ENCODE measurements at regions not wholly inside any gene's neighbourhood (a gene's known extent, or its start where the extent isn't known, plus 50 kb on each side); places are given as distances from the start of the nearest gene placed in this dataset.
"Not testable (repeated sequence)": the region's sequence is repeated elsewhere in the genome, so short reads cannot be mapped to it uniquely, and the experiment has no call there.

- not testable (repeated sequence) for H3K4me3 Mint-ChIP-seq; H3K36me3 Mint-ChIP-seq; H3K4me1 Mint-ChIP-seq; ATAC-seq (replicated peaks); DNase-seq; H3K27ac Mint-ChIP-seq; H3K27me3 Mint-ChIP-seq
- peaks cover 25 to 29% of the 10 kb centered on the region in 2 donors for H3K9me3 Mint-ChIP-seq
Observed at GRCh38 chr3:21204122-21204521, 546.9 kb downstream of the ZNF385D start.

- no peak overlapping the region for H3K27ac Mint-ChIP-seq
- no peak overlapping the region for H3K4me3 Mint-ChIP-seq
Observed at GRCh38 chr3:21195203-21195602, 555.8 kb downstream of the ZNF385D start.

DNA sequence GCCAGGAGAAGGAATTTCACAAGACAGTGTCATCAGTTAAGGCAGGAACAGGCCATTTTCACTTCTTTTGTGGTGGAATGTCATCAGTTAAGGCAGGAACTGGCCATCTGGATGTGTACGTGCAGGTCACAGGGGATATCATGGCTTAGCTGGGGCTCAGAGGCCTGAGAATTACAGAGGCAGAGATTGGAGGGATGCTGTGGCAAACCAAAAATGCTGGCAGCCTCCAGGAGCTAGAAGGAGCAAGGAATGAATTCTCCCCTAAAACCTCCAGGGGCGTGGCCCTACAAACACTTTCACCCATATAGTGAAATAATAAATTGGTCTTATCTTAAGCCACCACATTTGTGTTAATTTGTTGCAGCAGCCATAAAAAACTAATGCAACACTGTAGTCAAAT, 557.0 kb downstream of the ZNF385D start:
- not testable (repeated sequence) for H3K9me3 Mint-ChIP-seq; H3K4me3 Mint-ChIP-seq; H3K27ac Mint-ChIP-seq; ATAC-seq (replicated peaks); DNase-seq; H3K36me3 Mint-ChIP-seq; H3K4me1 Mint-ChIP-seq; H3K27me3 Mint-ChIP-seq

More at GRCh38 chr3:21195203-21195602, 555.8 kb downstream of the ZNF385D start:
- Mint-ChIP-seq H3K4me1 (no peaks in the 10 kb centered on the region), H3K36me3 (no peaks in the 10 kb centered on the region), H3K9me3 (peaks cover 8 to 15% of the 10 kb centered on the region in 2 donors), H3K27me3 (no peaks in the 10 kb centered on the region)
- DNase-seq = no peak
- no peak for ATAC-seq (replicated peaks)

GRCh38 chr3:21188459-21188858, 562.6 kb downstream of the ZNF385D start:
- H3K36me3 Mint-ChIP-seq = no peaks in the 10 kb centered on the region
- H3K4me3 Mint-ChIP-seq = no peak overlapping the region
- no peak overlapping the region for H3K27ac Mint-ChIP-seq
- DNase-seq (no peak), ATAC-seq (replicated peaks) (no peak)
- no peaks in the 10 kb centered on the region for H3K4me1 Mint-ChIP-seq
- peaks cover 0 to 9% of the 10 kb centered on the region in 2 donors for H3K9me3 Mint-ChIP-seq
- H3K27me3 Mint-ChIP-seq = no peaks in the 10 kb centered on the region

- Mint-ChIP-seq H3K27me3 (no peaks in the 10 kb centered on the region), H3K27ac (no peak overlapping the region), H3K4me3 (no peak overlapping the region), H3K9me3 (peaks cover 0 to 3% of the 10 kb centered on the region in 2 donors), H3K4me1 (no peaks in the 10 kb centered on the region), H3K36me3 (no peaks in the 10 kb centered on the region)
- no peak for ATAC-seq (replicated peaks)
- DNase-seq = no peak
Observed at GRCh38 chr3:21185816-21186314, 565.1 kb downstream of the ZNF385D start.

DNA sequence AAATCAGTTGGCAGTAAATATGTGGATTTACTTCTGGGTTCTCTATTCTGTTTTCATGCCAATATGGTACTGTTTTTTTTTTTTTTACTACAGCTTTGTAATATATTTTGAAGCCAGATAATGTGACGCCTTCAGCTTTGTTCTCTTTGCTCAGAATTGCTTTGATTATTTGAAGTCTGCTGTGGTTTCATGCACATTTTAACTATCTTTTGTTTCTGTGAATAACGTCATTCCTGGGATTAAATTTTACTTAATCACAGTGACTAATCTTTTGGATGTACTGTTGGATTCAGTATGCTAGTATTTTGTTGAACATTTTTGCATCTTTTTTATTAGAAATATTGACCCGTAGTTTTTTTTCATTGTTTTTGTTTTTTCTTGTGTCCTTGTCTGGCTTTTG, 576.5 kb downstream of the ZNF385D start:
- Mint-ChIP-seq H3K27me3 (no peaks in the 10 kb centered on the region), H3K27ac (no peak overlapping the region), H3K4me1 (no peaks in the 10 kb centered on the region), H3K9me3 (peaks cover 14 to 21% of the 10 kb centered on the region in 2 donors), H3K4me3 (no peak overlapping the region), H3K36me3 (peaks cover 0 to 2% of the 10 kb centered on the region in 2 donors)
- DNase-seq (no peak), ATAC-seq (replicated peaks) (no peak)

DNA sequence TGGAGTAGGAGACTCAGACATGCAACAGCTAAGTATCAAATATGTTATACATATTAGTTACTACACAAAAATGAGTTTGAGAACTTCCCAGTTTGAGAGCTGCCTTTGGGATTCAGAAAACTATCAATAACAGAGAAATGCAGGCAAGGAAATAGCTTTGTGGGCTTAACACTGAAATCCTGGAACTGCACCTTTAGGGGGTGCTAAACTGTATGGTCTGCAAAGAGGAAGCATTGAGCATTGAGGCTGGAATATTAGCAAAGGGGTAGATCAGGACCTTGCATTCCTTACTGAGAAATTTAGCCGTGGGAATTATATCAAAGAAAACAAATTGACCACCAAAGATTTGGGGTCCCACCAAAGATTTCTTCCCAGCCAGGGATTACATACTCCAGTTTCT, 580.0 kb downstream of the ZNF385D start:
- DNase-seq (no peak), ATAC-seq (replicated peaks) (no peak)
- Mint-ChIP-seq H3K27ac (no peak overlapping the region), H3K27me3 (no peaks in the 10 kb centered on the region), H3K9me3 (peaks cover 3 to 8% of the 10 kb centered on the region in 2 donors), H3K4me1 (no peaks in the 10 kb centered on the region), H3K4me3 (no peak overlapping the region), H3K36me3 (no peaks in the 10 kb centered on the region)

DNA sequence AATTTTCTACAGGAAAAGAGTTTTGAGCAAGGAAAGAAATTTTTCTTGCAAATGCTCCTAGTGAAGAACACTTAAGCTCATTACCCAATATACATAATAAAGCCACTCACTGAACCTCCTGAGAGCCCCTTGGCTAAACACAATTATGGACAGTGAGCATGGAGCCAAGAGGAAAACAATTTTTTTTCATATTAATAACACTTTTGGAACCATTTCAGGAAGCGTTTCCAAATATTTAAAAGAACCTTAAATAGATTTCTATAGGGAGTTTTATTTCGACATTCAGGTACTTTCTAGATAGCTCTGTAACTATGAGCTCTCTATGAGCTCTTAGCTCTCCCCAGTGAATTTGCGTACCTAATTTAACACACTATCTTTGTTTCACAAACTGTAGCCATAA, 581.1 kb downstream of the ZNF385D start:
- Mint-ChIP-seq H3K4me3 (no peak overlapping the region), H3K27ac (no peak overlapping the region), H3K36me3 (no peaks in the 10 kb centered on the region), H3K27me3 (no peaks in the 10 kb centered on the region), H3K4me1 (no peaks in the 10 kb centered on the region), H3K9me3 (peaks cover under 1 to 2% of the 10 kb centered on the region in 2 donors)
- DNase-seq (no peak), ATAC-seq (replicated peaks) (no peak)

- no peaks in the 10 kb centered on the region for H3K4me1 Mint-ChIP-seq
- no peak for DNase-seq
- no peaks in the 10 kb centered on the region for H3K9me3 Mint-ChIP-seq
- H3K36me3 Mint-ChIP-seq = no peaks in the 10 kb centered on the region
- no peak overlapping the region for H3K4me3 Mint-ChIP-seq
- H3K27ac Mint-ChIP-seq = no peak overlapping the region
- H3K27me3 Mint-ChIP-seq = no peaks in the 10 kb centered on the region
- no peak for ATAC-seq (replicated peaks)
Observed at GRCh38 chr3:21168471-21168870, 582.5 kb downstream of the ZNF385D start.

- no peaks in the 10 kb centered on the region for H3K4me1 Mint-ChIP-seq
- no peak overlapping the region for H3K27ac Mint-ChIP-seq
- ATAC-seq (replicated peaks) (no peak), DNase-seq (no peak)
- H3K36me3 Mint-ChIP-seq = no peaks in the 10 kb centered on the region
- no peak overlapping the region for H3K4me3 Mint-ChIP-seq
- H3K27me3 Mint-ChIP-seq = no peaks in the 10 kb centered on the region
- peaks cover 0 to 2% of the 10 kb centered on the region in 2 donors for H3K9me3 Mint-ChIP-seq
Observed at GRCh38 chr3:21163956-21164355, 587.1 kb downstream of the ZNF385D start.

DNA sequence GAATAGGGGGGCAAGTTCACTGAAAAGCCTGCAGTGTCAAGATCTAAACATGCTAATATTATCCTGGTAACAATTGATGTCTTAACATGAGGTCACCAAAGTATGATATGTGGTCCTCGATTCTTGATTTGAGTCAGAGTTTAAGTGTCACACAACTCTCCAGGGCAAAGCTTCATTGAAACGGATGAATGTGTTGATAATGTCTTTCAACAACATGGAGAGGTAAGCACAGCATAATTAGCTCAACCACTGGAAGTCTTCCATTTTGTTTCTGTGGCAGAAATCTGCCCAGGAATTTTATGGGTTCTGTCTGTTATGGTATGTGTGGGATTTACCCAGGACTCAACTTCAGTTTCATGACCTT, 591.5 kb downstream of the ZNF385D start:
- no peaks in the 10 kb centered on the region for H3K4me1 Mint-ChIP-seq
- H3K9me3 Mint-ChIP-seq = peaks cover 5% of the 10 kb centered on the region in 2 donors
- ATAC-seq (replicated peaks) (no peak), DNase-seq (no peak)
- no peaks in the 10 kb centered on the region for H3K36me3 Mint-ChIP-seq
- no peak overlapping the region for H3K4me3 Mint-ChIP-seq
- H3K27me3 Mint-ChIP-seq = no peaks in the 10 kb centered on the region
- no peak overlapping the region for H3K27ac Mint-ChIP-seq

DNA sequence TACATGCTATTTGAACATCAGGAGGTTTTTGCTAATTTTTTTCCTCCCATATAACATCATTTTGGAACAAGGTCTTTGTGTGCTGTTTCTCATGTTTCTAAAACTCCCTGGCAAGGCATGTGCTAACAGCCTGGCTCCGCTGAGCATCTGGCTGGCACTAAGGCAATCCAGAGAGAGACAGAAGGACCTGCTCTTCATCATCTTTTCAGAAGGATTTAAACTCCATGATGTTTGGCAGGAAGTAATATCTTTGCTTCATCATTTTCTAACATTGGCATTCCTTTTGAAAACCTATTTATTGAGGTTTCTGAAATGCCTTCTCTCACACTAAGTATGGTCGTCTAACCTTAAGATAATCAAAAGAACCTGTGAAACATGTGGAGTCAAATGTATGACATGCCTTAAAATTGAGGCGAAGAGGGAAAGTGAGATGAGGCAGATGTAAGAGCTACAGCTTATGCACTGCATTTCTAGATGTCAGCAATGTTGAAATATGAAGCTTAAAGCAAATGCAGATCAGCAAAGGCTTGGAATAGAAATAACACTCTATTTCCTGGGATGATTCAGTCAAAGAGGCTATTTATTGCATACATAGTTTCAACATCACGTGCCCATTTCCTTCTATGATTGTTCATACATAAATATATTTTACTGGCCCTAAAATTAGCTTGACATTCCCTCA, 592.0 kb downstream of the ZNF385D start:
- DNase-seq = no peak
- no peak overlapping the region for H3K4me3 Mint-ChIP-seq
- no peaks in the 10 kb centered on the region for H3K27me3 Mint-ChIP-seq
- no peak overlapping the region for H3K27ac Mint-ChIP-seq
- H3K9me3 Mint-ChIP-seq = peaks cover 5% of the 10 kb centered on the region in 2 donors
- no peaks in the 10 kb centered on the region for H3K36me3 Mint-ChIP-seq
- no peaks in the 10 kb centered on the region for H3K4me1 Mint-ChIP-seq
- ATAC-seq (replicated peaks) = no peak

- Mint-ChIP-seq H3K4me1 (no peaks in the 10 kb centered on the region), H3K36me3 (no peaks in the 10 kb centered on the region), H3K27ac (no peak overlapping the region), H3K9me3 (peaks cover 7 to 8% of the 10 kb centered on the region in 2 donors), H3K4me3 (no peak overlapping the region), H3K27me3 (no peaks in the 10 kb centered on the region)
- DNase-seq (no peak), ATAC-seq (replicated peaks) (no peak)
Observed at GRCh38 chr3:21154911-21155310, 596.1 kb downstream of the ZNF385D start.

DNA sequence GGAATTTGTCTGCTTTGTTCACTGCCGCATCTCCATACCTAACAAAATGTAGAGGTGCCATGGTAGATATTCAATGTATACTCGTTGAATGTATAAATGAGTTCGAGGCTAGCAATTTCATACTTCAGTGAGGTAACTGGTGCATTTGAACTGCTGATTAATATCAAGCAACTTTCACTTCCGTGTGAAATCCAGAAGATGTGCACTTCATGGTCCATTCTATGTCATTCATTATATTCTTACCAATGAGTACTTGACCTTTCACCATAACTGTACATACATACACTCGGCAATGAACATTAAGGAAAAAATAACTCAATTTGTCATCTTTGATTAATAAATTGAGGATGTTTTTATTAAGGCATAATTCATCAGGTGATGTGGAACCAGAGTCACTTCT, 598.5 kb downstream of the ZNF385D start:
- Mint-ChIP-seq H3K9me3 (peaks cover 3 to 4% of the 10 kb centered on the region in 2 donors), H3K27me3 (no peaks in the 10 kb centered on the region), H3K4me1 (no peaks in the 10 kb centered on the region), H3K36me3 (no peaks in the 10 kb centered on the region), H3K27ac (no peak overlapping the region), H3K4me3 (no peak overlapping the region)
- ATAC-seq (replicated peaks) (no peak), DNase-seq (no peak)

GRCh38 chr3:21142949-21143348, 608.1 kb downstream of the ZNF385D start:
- Mint-ChIP-seq H3K4me3 (no peak overlapping the region), H3K9me3 (peaks cover 0 to 2% of the 10 kb centered on the region in 2 donors), H3K27ac (no peak overlapping the region), H3K36me3 (no peaks in the 10 kb centered on the region), H3K27me3 (no peaks in the 10 kb centered on the region), H3K4me1 (no peaks in the 10 kb centered on the region)
- no peak for DNase-seq
- ATAC-seq (replicated peaks) = no peak

All from stimulated activated naive B cell treated with anti-CD40 and anti-IgM and Interleukin-4, amounts not matched to agents 10 μg/mL and 1 μg/mL and 100 μg/mL, for 72 hours (primary cell).